NCI-H2107 treated with DMSO at 0.1 percent for 48 hours (cell line): ENCODE measurements at regions not wholly inside any gene's neighbourhood (a gene's known extent, or its start where the extent isn't known, plus 50 kb on each side); places are given as distances from the start of the nearest gene placed in this dataset.
"Not testable (repeated sequence)": the region's sequence is repeated elsewhere in the genome, so short reads cannot be mapped to it uniquely, and the experiment has no call there.

ENCODE experiments used
- DNase-seq: peaks from one replicate; lab custom pipeline; 2025; ENCODE audit not compliant: unreplicated experiment; lab: John Stamatoyannopoulos, UW

GRCh38 chr5:72693546-72694205 is 122.8 kb upstream of the TNPO1 start:
- no peak for DNase-seq

DNA sequence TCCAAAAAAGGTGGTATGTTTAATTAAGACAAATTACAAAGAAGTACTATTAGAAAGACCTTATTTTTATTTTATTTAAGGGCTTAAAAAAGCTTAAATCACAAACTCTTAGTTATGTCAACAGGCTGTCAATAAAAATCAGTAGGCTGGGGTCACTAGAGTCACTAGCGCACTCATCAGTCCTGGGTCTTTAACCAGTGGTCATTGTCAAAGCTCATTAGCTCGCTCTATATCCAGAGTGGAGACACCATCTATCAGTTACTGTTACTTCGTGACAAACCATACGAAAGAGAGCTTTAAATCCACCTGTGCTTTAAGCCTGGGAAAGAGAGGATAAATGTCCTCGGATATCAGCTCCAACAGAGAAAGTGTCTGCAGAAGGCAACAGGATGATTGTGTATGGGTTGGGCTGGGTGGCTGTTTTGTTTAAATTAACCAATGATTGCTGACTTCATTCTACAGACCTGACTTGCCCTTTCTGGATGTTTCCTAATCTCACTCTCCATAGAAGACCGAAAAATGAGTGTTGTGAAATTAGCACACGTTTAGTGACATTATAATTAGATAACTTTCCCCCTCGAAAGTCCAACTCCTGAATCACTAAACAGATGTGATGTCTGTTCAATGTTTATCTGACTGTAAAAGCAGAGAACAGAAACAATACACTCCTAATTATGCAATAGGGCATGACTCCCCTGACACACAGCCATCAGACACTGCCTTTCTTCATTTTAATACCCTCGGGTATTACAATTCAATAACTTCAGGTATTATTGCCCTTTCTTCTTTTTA is 123.6 kb upstream of the TNPO1 start:
- no peak for DNase-seq

GRCh38 chr5:72692231-72692637 is 124.2 kb upstream of the TNPO1 start:
- DNase-seq: peak; percentile 48

GRCh38 chr5:72691751-72692150 is 124.7 kb upstream of the TNPO1 start:
- peak; percentile 38 for DNase-seq

- no peak for DNase-seq
These were observed 127.5 kb upstream of the TNPO1 start for GRCh38 chr5:72688916-72689315.

DNA sequence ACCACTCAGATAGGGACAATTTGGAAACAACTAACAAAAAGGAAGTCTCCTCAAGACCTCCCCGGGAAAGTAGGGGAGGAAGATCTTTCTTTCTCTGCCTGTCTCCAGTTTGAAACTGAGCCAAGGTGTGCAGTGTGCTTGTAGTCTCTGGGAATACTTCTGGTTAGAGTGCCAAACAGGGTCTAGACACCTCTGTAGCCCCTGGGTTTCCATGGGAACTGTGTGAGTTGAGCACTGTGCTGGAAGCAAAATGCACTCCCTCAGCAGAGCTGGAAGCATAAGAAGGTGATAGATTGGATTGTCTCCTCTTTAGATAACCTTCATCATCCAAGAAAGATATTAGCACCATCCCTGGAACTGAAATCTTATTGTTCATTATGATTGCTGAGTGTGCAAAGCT is 129.2 kb upstream of the TNPO1 start:
- DNase-seq: no peak

GRCh38 chr5:72682561-72682960 is 133.9 kb upstream of the TNPO1 start:
- no peak for DNase-seq

DNA sequence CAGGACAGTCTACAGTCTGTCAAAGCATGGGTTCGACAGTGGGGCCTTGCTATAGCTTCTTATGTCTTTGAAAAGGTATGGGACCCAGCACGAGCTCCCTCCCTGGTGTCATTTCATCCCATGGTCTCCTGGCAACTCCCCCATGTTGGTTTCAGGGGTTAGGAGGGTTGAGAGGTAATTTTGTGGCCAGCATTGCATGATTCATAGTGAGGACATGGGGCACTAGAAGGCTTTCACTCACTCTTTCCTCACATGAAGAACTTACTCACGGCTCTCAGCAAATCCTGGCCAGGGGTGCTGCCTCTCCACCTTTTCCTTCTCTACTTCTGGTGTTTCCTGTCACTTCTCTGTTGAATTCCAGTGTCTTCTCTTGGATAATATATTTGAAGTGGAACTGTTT is 134.7 kb upstream of the TNPO1 start:
- no peak for DNase-seq

DNA sequence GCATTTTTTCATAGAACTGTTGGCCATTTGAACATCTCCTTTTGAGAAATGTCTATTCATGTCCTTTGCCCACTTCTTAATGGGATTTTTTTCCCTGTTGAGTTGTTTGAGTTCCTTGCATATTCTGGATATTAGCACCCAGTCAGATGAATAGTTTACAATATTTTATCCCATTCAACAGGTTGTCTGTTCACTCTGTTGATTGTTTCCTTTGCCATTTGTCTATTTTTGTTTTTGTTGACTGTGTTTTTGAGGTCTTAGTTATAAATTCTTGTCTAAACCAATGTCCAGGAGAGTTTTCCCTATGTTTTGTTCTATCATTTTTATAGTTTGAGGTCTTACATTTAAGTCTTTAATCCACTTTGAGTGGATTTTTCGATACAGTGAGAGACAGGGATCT is 139.0 kb upstream of the TNPO1 start:
- DNase-seq: no peak

GRCh38 chr5:72676831-72677230 is 139.6 kb upstream of the TNPO1 start:
- DNase-seq: not testable (repeated sequence)

DNA sequence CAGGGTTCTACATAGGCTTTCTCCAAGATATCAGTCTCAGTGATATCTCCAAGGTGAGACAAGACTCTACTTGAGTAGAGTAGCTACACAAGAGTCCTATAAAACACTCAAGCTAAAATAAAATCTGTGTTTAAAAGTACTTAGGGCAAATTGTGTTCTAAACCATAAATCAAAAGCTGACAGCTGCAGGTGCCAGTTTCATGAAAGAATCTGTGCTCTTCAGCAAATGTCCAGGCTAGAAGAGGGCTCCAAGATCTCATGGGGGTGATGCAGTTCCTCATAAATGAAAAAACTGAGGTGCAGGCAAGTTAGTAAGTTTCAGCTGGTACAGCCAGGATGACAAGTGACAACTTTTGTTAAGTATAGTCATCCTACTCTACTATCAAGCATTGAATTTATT is 142.8 kb upstream of the TNPO1 start:
- DNase-seq: no peak

DNA sequence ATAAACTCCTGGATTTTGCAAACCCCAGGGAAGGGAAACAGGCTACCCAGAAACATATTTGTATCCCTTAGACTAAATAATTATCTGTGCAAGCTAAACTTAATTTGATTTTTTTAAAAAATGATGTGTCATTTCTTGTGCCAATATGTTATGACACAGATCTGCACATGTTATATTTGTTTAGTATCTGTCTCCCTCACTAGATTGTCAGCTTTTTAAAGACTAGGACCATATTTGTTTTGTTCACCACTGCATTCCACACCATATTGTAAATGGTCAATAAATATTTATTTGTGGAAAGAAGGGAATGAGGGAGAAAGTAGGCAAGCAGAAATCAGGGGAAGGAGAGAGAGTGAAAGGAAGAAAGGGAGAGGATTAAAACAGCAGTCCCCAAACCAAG is 143.3 kb upstream of the TNPO1 start:
- DNase-seq: no peak

DNA sequence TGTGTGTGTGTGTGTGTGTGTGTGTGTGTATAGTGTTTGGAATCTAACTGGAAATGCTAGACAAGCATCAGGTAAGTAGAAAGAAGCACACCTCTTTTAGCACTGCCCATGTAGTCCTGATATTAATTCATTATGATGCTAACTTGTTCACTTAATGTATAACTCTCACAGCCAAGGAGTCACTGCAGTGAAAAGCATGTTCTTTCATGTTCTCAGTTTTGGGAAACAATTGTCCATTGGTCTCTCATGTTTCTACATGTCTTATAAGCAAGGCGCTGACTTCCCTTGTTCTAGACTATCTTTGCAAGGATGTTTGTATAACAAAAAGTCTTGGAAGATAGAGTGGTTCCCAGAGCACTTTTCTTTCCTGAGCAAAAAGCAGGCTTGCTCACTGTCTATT is 148.8 kb upstream of the TNPO1 start:
- no peak for DNase-seq

- no peak for DNase-seq
These were observed 153.5 kb upstream of the TNPO1 start for GRCh38 chr5:72662936-72663335.

DNA sequence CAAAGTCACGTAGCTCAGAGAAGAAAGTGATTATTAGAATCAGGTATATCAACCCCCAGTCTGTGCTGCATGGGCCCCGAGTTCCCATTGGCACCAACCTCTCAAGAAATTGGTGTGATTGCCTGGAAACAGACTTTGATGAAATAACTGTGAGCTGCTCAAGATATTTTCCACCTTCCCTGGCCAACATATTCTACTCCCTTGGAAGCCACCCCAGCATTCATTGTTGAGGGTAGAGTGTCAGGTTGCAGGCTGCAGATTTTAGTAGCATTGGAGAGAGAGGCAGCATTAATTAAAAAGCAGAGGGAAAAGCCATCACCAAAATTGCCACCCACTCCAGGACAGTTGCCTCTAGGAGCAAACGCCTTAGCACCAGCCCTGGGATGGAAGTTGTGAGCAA is 154.2 kb upstream of the TNPO1 start:
- peak; percentile 33 for DNase-seq

DNA sequence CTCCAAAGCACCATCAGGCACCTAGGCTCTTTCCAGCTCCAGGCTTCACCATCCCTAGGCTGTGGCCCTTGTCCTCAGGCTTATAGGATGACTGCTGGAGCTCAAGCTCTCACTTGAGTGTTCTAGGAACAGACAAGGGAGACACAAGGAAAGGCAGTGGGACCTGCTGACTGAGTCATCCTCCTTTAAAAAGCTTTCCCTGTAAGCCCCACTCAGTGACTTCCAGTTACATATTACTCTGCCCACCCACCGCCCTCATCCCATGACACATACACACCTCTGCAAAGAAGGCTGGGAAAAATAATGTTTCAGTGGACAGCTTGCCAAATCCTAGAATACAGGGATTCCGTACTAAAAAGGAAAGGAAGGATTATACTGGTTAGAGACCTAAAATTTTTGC is 154.2 kb upstream of the ZNF366 start:
- DNase-seq: no peak

GRCh38 chr5:72659726-72660125 is 152.5 kb upstream of the ZNF366 start:
- no peak for DNase-seq

DNA sequence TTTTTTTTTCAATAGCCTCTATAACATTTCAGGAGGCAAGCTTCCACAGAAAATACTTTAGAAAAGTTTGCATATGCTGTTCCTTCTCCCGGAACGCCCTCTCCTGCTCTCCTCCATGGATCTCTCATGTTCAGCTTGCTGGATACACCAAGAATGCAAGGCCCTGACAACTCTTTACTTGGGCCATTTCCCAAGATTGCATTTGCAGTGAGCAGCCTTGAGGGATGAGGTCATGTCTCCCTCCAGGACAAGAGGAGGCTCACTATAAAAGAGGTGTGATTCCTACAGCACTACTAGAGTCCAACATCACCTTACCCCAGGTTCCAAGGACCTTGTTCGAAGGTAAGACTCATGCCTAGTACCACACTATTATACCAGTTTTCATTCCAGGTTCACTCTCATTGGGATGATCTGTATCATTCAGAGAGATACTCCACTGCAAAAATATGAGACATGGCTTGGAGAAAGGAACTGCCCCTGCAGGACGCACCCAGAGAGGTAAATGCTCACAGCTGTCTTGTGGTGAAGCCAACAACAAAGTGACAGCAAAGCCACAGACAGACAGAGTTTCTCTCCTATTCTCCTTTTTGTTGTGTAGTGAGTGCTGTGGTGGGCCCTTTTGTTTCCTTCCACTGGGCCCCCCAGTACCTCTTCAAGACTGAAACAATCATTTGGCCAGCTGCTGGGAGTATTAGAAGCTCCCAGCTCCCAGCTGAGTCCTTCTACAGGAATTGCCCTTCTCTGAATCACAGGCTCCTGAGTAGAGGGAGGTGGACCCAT is 151.7 kb upstream of the ZNF366 start:
- DNase-seq: no peak

GRCh38 chr5:72658161-72658560 is 151.0 kb upstream of the ZNF366 start:
- DNase-seq: no peak

GRCh38 chr5:72656756-72657513 is 149.7 kb upstream of the ZNF366 start:
- DNase-seq: no peak

- DNase-seq: no peak
These were observed 149.1 kb upstream of the ZNF366 start for GRCh38 chr5:72656331-72656730.
